Stimulated activated memory B cell treated with anti-CD40 and anti-IgM and Interleukin-4, amounts not matched to agents 10 μg/mL and 1 μg/mL and 100 μg/mL, for 72 hours (primary cell): ENCODE measurements at regions not wholly inside any gene's neighbourhood (a gene's known extent, or its start where the extent isn't known, plus 50 kb on each side); places are given as distances from the start of the nearest gene placed in this dataset.

ENCODE experiments used
- ATAC-seq: fragments of 150-1000 bp; cut with Tn5 transposase; 2 replicates; pipeline ENCODE4 v1.10.0; 2021
- H3K27ac Mint-ChIP-seq: one replicate; pipeline ENCODE4 v1.8.0; 2022; ENCODE audit warnings: mild to moderate bottlenecking, mixed read lengths
- H3K27me3 Mint-ChIP-seq: one replicate; pipeline ENCODE4 v1.8.0; 2022; ENCODE audit warnings: mixed read lengths
- H3K36me3 Mint-ChIP-seq: one replicate; pipeline ENCODE4 v1.8.0; 2022; ENCODE audit warnings: mixed read lengths
- H3K4me1 Mint-ChIP-seq: one replicate; pipeline ENCODE4 v1.8.0; 2022; ENCODE audit warnings: mixed read lengths
- H3K4me3 Mint-ChIP-seq: one replicate; pipeline ENCODE4 v1.8.0; 2022; ENCODE audit warnings: mild to moderate bottlenecking, moderate library complexity, mixed read lengths
- H3K9me3 Mint-ChIP-seq: one replicate; pipeline ENCODE4 v1.8.0; 2022; ENCODE audit warnings: mixed read lengths

GRCh38 chr15:29913528-29914135, 91.4 kb upstream of the TJP1 start:
- Mint-ChIP-seq H3K27ac (no peak overlapping the region), H3K4me1 (no peaks in the 10 kb centered on the region), H3K27me3 (peaks cover 15% of the 10 kb centered on the region), H3K36me3 (no peaks in the 10 kb centered on the region), H3K4me3 (no peak overlapping the region), H3K9me3 (peaks cover 8% of the 10 kb centered on the region)
- ATAC-seq = no peak

- ATAC-seq = no peak
- peaks cover 8% of the 10 kb centered on the region for H3K9me3 Mint-ChIP-seq
- H3K27me3 Mint-ChIP-seq = peaks cover 8% of the 10 kb centered on the region
- H3K4me3 Mint-ChIP-seq = no peak overlapping the region
- H3K4me1 Mint-ChIP-seq = no peaks in the 10 kb centered on the region
- H3K36me3 Mint-ChIP-seq = no peaks in the 10 kb centered on the region
- no peak overlapping the region for H3K27ac Mint-ChIP-seq
Measured at GRCh38 chr15:29911705-29912104, 89.4 kb upstream of the TJP1 start.

- Mint-ChIP-seq H3K4me3 (no peak overlapping the region), H3K9me3 (peaks cover 8% of the 10 kb centered on the region), H3K4me1 (no peaks in the 10 kb centered on the region), H3K36me3 (no peaks in the 10 kb centered on the region), H3K27ac (no peak overlapping the region), H3K27me3 (peaks cover 8% of the 10 kb centered on the region)
- ATAC-seq = no peak
Measured at GRCh38 chr15:29910068-29910467, 87.8 kb upstream of the TJP1 start.

- ATAC-seq = no peak
- no peak overlapping the region for H3K4me3 Mint-ChIP-seq
- no peaks in the 10 kb centered on the region for H3K27me3 Mint-ChIP-seq
- H3K9me3 Mint-ChIP-seq = no peaks in the 10 kb centered on the region
- H3K27ac Mint-ChIP-seq = no peak overlapping the region
- no peaks in the 10 kb centered on the region for H3K36me3 Mint-ChIP-seq
- H3K4me1 Mint-ChIP-seq = no peaks in the 10 kb centered on the region
Measured at GRCh38 chr15:29904757-29905417, 82.6 kb upstream of the TJP1 start.

- H3K9me3 Mint-ChIP-seq = no peaks in the 10 kb centered on the region
- no peak for ATAC-seq
- no peak overlapping the region for H3K27ac Mint-ChIP-seq
- H3K36me3 Mint-ChIP-seq = no peaks in the 10 kb centered on the region
- no peaks in the 10 kb centered on the region for H3K4me1 Mint-ChIP-seq
- H3K27me3 Mint-ChIP-seq = no peaks in the 10 kb centered on the region
- H3K4me3 Mint-ChIP-seq = no peak overlapping the region
Measured at GRCh38 chr15:29903785-29904464, 81.7 kb upstream of the TJP1 start.

GRCh38 chr15:29903028-29903427, 80.8 kb upstream of the TJP1 start:
- Mint-ChIP-seq H3K27ac (no peak overlapping the region), H3K4me1 (no peaks in the 10 kb centered on the region), H3K36me3 (no peaks in the 10 kb centered on the region), H3K4me3 (no peak overlapping the region), H3K27me3 (no peaks in the 10 kb centered on the region), H3K9me3 (peaks cover 3% of the 10 kb centered on the region)
- ATAC-seq = no peak

GRCh38 chr15:29900237-29901189, 78.2 kb upstream of the TJP1 start:
- no peak for ATAC-seq

GRCh38 chr15:29896062-29896461, 73.8 kb upstream of the TJP1 start:
- H3K36me3 Mint-ChIP-seq = no peaks in the 10 kb centered on the region
- H3K4me3 Mint-ChIP-seq = no peak overlapping the region
- no peaks in the 10 kb centered on the region for H3K4me1 Mint-ChIP-seq
- peaks cover 17% of the 10 kb centered on the region for H3K9me3 Mint-ChIP-seq
- H3K27ac Mint-ChIP-seq = no peak overlapping the region
- no peaks in the 10 kb centered on the region for H3K27me3 Mint-ChIP-seq
- no peak for ATAC-seq

More at GRCh38 chr15:29900237-29901189, 78.2 kb upstream of the TJP1 start:
- Mint-ChIP-seq H3K27me3 (no peaks in the 10 kb centered on the region), H3K27ac (no peak overlapping the region), H3K4me1 (no peaks in the 10 kb centered on the region), H3K4me3 (no peak overlapping the region), H3K36me3 (no peaks in the 10 kb centered on the region), H3K9me3 (peaks cover 9% of the 10 kb centered on the region)

GRCh38 chr15:29891096-29891457, 68.8 kb upstream of the TJP1 start:
- Mint-ChIP-seq H3K4me3 (no peak overlapping the region), H3K4me1 (no peaks in the 10 kb centered on the region), H3K36me3 (no peaks in the 10 kb centered on the region), H3K27me3 (no peaks in the 10 kb centered on the region), H3K27ac (no peak overlapping the region), H3K9me3 (peaks cover 9% of the 10 kb centered on the region)
- no peak for ATAC-seq

GRCh38 chr15:29890336-29891095, 68.2 kb upstream of the TJP1 start:
- H3K27me3 Mint-ChIP-seq = no peaks in the 10 kb centered on the region
- H3K9me3 Mint-ChIP-seq = peaks cover 8% of the 10 kb centered on the region
- H3K27ac Mint-ChIP-seq = no peak overlapping the region
- ATAC-seq = no peak
- no peaks in the 10 kb centered on the region for H3K36me3 Mint-ChIP-seq
- H3K4me1 Mint-ChIP-seq = no peaks in the 10 kb centered on the region
- H3K4me3 Mint-ChIP-seq = no peak overlapping the region

GRCh38 chr15:29889542-29890329, 67.5 kb upstream of the TJP1 start:
- Mint-ChIP-seq H3K9me3 (peaks cover 2% of the 10 kb centered on the region), H3K27ac (no peak overlapping the region), H3K27me3 (peaks cover 8% of the 10 kb centered on the region), H3K36me3 (no peaks in the 10 kb centered on the region), H3K4me1 (no peaks in the 10 kb centered on the region), H3K4me3 (no peak overlapping the region)
- ATAC-seq = no peak

- H3K27ac Mint-ChIP-seq = no peak overlapping the region
- H3K9me3 Mint-ChIP-seq = peaks cover 2% of the 10 kb centered on the region
- H3K27me3 Mint-ChIP-seq = peaks cover 8% of the 10 kb centered on the region
- no peaks in the 10 kb centered on the region for H3K36me3 Mint-ChIP-seq
- ATAC-seq = no peak
- no peak overlapping the region for H3K4me3 Mint-ChIP-seq
- no peaks in the 10 kb centered on the region for H3K4me1 Mint-ChIP-seq
Measured at GRCh38 chr15:29888646-29889045, 66.4 kb upstream of the TJP1 start.

GRCh38 chr15:29887721-29888120, 65.5 kb upstream of the TJP1 start:
- no peaks in the 10 kb centered on the region for H3K4me1 Mint-ChIP-seq
- H3K27ac Mint-ChIP-seq = no peak overlapping the region
- no peak for ATAC-seq
- peaks cover 2% of the 10 kb centered on the region for H3K9me3 Mint-ChIP-seq
- peaks cover 8% of the 10 kb centered on the region for H3K27me3 Mint-ChIP-seq
- no peaks in the 10 kb centered on the region for H3K36me3 Mint-ChIP-seq
- H3K4me3 Mint-ChIP-seq = no peak overlapping the region

- Mint-ChIP-seq H3K4me1 (no peaks in the 10 kb centered on the region), H3K4me3 (no peak overlapping the region), H3K27me3 (peaks cover 8% of the 10 kb centered on the region), H3K27ac (no peak overlapping the region), H3K36me3 (no peaks in the 10 kb centered on the region), H3K9me3 (no peaks in the 10 kb centered on the region)
- ATAC-seq = no peak
Measured at GRCh38 chr15:29885183-29885582, 62.9 kb upstream of the TJP1 start.
